ENCODE measurements at regions not wholly inside any gene's neighbourhood (a gene's known extent, or its start where the extent isn't known, plus 50 kb on each side); places are given as distances from the start of the nearest gene placed in this dataset.
A peak's percentile ranks its signal among the peaks of the same experiment; 100 is the strongest.

DNA sequence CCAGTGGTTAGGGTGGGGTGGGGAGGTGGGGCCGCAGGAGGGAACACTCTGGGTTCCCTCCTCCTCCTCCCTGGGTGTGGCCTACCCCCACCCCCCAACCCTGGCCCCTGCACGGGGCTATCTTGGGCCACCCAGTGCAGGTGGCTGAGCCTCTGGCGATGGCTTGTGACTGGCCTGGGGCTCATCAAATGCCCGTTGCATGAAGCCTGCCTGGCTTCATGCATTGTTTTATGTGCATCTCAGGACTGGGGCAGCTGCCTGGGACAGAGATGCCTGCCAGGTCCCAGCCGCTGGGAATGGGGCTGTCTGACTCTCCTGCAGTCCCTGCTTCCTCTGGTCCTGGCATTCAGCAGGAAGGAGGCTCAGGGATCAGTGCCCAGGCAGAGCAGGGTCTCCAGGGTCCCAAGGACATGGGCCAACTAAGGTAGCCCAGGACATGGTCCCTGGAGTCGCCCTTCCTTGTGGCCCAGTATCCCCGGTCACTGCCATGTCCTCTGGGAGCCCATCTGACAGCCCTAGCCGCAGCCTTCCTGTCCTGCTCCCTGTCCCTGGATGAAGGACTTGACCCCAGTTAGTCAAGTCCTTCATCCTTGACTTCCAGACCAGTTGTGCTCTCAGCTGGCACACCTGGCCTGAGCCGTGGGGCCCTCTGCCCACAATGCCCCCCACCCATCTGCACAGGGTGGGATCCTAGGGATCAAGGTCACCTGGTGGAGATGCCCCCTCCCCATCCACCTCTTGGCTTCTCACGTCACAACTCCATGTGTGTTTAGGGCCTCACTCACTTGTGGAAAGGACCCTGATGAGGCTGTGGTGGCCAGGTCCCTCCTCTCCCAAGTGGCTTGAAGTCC, 112.1 kb upstream of the FGF3 start:
- DNase-seq = no peak

GRCh38 chr11:69931994-69932910, 113.0 kb upstream of the FGF3 start:
- no peak for DNase-seq

DNA sequence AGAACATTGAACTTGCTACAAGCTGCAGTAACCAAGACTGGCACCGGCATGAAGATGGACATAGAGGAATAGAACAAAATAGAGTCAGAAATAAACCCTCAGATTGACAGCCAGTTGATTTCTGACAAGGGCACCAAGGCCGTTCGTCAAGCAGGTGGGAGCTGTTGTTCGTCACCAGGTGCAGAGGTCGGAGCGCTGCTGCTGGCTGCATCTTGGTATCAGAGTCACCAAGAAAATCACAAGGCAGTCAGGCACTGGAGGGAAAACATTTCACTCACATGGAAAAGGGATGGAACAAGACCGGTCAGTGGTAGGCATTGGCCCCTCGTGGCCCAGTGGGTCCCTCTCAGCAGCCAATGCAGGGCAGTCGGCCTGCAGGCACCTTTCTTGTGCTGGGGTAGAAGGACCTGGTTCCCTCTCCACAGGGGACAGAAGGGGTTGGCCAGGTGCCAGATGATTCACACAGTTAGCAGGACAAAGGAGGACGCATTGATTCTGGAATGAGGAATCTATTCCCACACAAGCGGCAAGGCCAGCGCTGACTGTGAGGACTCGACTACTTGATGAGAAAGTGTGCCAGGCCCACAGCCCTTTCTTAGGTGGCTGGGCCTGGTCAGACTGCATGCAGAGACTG, 115.8 kb upstream of the FGF3 start:
- no peak for DNase-seq

DNA sequence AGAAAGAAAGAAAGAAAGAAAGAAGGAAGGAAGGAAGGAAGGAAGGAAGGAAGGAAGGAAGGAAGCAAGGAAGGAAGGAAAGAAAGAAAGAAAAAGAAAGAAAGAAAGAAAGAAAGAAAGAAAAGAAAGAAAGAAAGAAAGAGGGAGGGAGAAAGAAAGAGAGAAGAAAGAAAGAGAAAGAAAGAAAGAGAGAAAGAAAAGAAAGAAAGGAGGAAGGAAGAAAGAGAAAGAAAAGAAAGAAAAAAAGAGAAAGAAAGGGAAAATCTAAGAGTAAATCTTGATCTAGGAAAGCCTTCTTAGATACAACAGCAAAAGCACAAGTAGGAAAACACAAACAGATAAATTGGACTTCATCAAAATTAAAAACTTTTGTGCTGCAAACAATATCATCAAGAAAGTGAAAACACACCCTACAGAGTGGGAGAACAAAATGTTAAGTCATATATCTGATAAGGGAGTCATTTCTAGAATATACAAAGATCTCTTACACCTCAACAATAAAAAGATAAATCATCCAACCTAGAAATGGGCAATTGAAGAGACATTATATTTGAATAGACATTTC, 116.8 kb upstream of the FGF3 start:
- DNase-seq = no peak

- no peak for DNase-seq
These were observed 117.6 kb upstream of the FGF3 start for GRCh38 chr11:69936771-69937170.

DNA sequence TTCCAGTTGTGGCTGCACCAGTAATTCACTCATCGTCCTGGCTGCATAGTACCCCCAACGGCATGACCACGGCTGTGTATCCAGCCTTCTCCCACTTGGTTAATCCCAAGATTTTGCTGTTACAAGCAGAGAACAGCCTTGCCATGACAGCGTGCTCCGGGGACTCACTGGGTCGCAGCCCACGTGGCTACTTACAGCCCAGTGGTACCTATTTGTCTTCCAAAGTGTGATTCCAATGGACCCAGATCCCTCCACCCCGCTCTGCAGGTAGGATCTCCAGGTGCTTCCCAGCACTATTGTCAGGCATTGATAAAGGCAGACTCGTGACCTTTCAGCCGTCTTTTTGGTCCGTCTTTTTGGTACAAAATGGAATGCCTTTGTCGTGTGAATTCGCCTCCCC, 119.0 kb upstream of the FGF3 start:
- DNase-seq = no peak

DNA sequence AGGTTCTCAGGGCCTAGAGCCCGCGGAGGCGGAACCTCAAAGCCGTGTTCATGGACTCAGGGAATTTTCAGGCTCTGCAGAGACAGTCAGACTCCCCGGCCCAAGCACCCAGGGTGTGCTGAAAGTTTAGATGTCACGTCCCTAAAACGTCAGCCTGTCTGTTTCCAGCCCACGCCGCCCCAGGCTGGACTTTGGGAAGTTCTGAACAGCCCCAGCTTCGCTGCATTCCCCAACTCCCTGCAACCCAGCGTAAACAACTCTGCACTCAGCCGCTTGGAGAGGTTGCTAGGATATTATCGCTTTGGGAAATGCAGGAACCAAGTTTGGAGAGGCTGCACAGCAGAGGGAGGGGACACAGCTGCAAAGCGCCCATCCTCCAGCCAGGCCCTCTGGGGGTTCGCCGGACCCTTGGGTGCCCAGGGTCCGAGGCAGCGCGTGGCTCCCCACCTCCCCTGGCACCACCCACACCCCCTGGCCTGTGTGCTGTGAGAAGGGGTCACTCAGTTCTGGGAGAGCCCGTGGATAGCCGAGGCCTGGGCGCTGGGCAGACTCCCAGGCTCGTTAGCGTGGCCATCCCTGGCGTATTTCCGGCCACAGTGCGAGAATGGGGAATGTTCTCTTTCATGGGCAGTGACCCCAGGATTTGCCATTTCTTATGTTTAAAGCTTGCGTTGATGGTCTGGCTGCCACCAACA, 120.5 kb upstream of the FGF3 start:
- peak; percentile 73 for DNase-seq

GRCh38 chr11:69940246-69940610, 121.0 kb upstream of the FGF3 start:
- no peak for DNase-seq

DNA sequence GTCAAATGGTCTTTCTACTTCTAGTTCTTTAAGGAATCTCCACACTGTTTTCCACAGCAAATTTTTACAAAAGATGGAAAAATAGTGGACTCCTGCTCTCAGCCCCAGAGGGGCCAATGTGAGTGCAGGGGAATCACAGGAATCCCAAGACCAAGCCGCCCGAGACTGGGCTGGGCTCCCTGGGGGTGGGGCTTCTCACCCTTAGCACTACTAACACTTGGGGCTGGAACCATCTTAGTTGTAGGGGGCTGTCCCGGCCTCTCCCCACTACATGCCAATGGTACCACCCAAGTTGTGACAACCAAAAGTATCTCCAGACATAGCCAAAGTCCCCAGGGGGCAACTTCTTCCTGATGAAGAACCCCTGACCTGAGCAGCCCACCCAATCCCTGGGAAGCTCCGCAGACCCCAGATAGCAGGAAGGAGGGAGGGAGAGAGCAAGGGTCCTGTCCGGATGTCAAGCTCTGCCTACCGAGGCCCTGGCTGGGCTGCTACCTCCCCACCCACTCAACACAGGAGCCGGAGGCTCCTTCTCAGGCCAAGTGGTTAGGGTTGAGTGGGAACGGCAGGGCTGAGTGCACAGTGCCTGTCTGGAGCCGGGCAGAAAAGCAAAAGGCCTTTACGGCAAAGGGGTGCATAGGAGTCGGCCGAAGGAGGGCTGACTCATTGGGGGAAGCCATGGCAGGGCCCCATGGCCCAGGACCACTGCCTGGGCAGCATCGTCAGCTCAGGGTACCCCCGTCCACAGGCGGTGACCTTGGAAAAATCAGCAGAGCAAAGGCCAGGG, 122.5 kb upstream of the FGF3 start:
- DNase-seq = no peak

DNA sequence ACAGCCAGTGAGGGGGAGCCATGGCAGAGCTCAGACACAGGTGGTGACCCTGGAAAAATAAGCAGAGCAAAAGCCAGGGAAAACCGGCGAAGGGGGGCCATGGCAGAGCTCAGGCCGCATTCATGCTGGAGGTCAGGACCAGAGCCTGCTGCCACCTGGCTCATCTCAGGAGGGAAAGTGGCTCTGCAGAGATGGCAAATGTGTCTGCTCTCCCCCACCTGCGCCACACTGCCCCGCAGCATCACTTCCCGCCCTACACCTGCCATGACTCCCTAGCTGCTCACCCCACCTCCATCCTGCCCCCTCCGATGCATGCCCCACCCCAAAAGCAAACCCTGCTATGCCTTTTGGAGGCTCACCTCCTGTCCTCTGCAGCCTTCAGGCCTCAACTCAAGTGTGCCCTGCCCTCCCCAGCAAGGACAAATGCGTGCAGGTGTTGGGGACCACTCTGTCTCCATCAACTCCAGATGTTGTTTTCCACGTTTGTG, 123.2 kb upstream of the FGF3 start:
- DNase-seq = no peak

GRCh38 chr11:69943066-69943465, 123.8 kb upstream of the FGF3 start:
- DNase-seq = no peak

DNA sequence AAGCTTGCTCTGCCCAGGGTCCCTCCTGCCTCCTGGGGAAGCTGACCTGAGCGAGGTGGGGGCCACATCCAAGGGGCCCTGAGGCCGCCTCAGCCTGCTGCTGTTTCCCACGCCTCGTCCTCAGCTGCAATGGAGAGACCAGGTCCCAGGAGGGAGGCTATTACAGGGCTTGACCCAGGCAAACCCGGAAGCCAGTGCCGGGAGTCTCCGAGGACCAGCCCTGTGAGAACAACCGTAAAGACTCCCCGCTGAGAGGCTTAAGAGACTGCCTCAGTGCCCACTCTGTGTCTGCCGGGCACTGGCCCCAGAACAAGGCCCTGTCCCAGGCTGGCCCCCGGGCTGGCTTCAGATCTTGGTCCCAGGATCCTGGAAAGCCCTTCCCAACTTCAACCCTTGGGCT, 124.3 kb upstream of the FGF3 start:
- no peak for DNase-seq

DNA sequence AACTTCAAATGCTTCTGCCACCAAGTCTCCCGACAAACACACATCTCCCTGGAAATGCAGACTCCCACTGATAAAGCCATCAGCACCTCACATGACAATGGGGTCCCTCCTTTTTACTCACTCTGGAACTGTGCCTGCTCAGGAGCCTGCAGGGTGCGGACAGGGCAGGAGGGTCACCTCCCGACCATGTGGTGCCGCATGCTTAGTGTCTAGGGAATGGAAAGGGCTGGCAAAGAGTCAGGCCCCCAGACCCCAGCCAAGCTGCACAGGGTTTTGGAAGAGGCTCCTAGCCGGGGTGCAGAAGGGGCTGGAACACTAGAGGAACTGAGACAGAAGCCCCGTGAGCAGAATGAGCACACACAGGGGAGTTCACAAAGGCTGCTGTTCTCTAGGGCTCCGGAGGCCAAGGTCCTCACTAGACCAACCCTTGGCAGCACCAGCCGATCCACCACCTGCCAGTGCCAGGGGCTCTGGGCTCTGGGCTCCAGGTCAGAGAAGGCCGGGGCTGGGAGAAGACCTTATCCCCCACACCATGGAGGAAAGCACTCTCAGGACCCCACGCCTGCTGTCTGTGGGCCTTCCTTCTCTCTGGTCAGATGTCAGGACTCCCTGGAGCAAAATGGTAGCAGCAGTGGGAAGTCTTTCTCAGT, 125.1 kb upstream of the FGF3 start:
- DNase-seq = no peak

DNA sequence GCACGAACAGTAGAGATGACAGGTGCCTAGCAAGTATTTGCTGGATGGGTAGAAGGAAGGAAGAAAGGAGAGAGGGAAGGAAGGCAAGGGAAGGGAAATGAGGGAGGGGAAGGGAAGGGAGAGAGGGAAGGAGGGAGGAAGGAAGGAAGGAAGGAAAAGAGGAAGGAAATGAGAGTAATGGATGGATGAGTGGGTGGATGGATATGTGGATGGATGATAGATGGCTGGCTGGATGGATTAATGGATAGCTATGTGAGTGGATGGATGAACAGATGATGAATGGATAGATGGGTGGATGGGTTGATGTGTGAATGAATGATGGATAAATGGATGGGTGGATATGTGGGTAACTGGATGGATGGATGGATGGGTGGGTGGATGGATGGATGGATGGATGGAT, 125.9 kb upstream of the FGF3 start:
- DNase-seq = no peak

DNA sequence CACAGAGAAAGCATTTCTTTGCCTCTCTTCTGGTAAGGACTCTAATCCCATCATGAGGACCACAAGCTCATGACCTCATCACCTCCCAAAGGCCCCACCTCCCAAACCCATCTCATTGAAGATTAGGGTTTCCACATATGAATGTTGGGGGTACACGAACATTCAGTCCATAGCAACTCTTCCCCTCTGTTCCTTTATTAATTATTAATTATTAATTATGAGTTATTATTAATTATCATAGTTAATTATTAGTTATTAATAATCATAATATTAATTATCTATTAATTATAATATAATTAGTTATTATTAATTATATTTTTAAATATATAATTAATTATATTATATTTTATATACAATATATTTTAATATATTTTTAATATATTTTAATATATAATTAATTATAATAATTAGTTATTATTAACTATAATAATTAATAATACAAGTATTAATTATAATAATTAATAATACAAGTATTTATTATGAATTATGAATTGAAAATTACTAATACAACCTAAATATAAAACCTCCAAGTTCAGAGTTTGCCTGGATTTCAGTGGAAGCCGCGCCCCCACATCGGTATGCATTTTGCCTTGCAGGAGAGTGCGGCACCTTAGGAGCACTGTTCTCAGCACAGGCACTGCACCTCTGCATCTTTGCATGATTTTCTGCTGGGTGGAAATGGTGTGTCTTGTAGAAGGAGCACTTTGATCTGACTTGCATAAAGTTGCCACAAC, 128.0 kb upstream of the FGF3 start:
- DNase-seq = no peak

DNA sequence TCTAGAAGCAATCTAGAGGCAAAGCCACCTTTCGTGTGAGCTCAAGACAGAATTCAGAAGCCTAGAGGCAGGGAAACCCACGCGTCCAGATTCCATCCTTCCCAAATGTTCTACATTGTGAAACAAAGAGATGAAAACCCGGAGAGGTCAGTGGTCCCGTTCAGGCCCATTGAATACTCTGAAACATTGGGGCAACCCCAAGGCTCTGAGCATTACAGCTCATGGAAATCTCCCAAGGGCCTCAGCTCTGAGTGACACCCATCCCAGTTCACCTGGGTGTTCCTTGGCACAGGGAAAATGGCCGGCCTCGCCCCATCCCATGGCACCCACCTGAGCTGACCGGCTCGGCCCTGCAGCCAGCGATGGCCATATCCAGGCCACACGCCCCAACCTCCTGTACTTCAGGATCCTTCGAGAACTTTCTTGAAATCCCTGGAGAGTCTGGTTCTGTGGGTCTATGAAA, 128.6 kb upstream of the FGF3 start:
- no peak for DNase-seq

DNA sequence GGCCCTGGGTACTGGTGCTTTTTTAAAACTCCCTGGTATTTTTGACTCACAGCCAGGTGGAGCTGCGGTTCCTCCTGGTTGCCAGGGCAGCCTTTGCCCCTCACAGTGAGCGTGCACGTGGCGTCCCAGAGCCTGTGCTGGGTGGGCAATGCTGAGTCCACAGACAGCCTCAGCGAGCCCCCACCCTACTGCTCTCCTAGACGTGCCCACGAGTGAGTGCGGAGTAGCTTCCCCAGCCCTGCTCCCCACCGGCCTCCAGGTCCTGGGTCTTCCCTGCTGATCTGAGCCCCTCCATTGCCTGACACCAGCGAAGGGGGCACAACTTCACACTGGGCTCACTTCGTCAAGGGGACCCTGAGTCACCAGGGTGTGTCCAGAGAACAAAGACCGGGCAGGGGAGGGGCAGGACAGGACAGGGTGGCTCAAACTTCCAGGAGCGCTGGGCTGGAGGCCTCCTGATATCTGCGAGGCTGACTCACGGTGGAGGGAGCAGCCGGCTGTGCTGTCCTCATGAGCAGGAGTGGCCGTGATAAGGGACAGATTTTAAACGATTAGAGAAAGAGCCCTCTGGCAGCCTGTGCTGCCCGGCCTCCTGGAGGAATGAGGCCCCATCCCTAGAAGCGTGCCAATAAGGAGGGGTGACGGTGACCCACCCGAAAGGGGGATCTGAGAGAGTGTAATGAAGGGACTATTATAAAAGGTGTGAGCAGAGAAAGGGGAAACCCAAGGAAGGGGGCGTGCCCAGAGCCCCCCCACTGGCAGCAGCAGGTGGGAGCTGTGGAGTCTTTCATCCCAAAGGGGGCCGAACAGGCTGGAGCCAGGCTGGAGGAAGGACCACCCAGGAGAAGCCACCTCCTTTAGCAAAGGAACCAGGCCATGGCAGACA, 129.3 kb upstream of the FGF3 start:
- DNase-seq = no peak

DNA sequence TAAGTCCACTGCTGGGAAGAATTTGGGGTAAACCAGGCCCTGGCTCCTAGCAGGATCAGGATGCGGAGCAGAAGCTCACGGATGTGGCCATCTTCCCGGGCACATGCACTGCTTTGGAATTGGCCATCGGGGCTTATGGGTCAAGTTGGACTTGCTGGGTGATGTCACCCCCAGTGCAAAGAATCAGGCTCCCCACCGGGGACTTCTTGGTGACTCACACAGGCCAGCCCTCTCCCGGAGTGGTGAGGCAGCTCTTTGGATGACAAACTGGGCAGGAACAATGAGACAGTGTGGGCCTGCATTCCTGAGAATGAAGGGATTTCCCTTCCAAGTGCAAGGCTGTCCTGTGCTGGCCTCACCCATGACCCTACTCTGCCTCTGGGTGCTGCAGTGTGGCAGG, 128.8 kb upstream of the ANO1 start:
- DNase-seq = no peak
